ENCODE measurements at regions not wholly inside any gene's neighbourhood (a gene's known extent, or its start where the extent isn't known, plus 50 kb on each side); places are given as distances from the start of the nearest gene placed in this dataset.

- FAIRE-seq, result no peak
- DNase-seq (ENCODE audit: insufficient read length, low spot score), result no peak
- no peak for TF ChIP-seq PAX5 (IDR thresholded peaks at IDR 0.05; ENCODE audit: insufficient read depth, low read length, severe bottlenecking)
- TF ChIP-seq POU2F2 (IDR thresholded peaks at IDR 0.05; ENCODE audit: low read depth, low read length), result no peak
- no peak for TF ChIP-seq TAF1 (IDR thresholded peaks at IDR 0.05; ENCODE audit: low read depth, low read length)
- no peak for TF ChIP-seq POLR2A (IDR thresholded peaks at IDR 0.05; ENCODE audit: low read depth, low read length)
- TF ChIP-seq POLR2AphosphoS5 (IDR thresholded peaks at IDR 0.05; ENCODE audit: low read depth, low read length), result no peak
- no peak for TF ChIP-seq SPI1 (IDR thresholded peaks at IDR 0.05; ENCODE audit: low read depth, low read length)
Observed at GRCh38 chr2:128578406-128579390, 260.0 kb upstream of the HS6ST1 start.

DNA sequence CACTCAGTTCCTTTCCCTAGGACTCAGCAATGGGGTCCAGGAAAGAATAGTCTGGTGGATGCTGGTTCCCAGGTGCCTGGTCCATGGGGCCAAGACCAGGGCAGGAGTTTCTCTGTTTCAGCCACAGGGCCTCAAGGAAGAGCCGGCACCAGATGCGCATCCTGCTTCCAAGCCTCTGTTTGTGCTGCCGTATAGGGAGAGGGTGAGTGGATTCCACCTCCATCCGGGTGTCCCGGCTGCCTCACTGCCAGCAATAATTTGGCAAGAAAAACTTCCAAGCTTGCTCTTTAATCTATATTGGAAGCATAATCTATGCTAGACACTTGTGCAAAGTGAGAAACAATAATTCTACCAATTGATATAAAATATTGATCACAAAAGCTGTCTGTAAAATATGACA lies 261.2 kb upstream of the HS6ST1 start:
- FAIRE-seq (no peak), DNase-seq (ENCODE audit: insufficient read length, low spot score) (no peak)
- no peak for TF ChIP-seq SPI1 (IDR thresholded peaks at IDR 0.05; ENCODE audit: low read depth, low read length)
- TF ChIP-seq TAF1 (IDR thresholded peaks at IDR 0.05; ENCODE audit: low read depth, low read length), result no peak
- no peak for TF ChIP-seq POLR2A (IDR thresholded peaks at IDR 0.05; ENCODE audit: low read depth, low read length)
- TF ChIP-seq POU2F2 (IDR thresholded peaks at IDR 0.05; ENCODE audit: low read depth, low read length), result no peak
- no peak for TF ChIP-seq PAX5 (IDR thresholded peaks at IDR 0.05; ENCODE audit: insufficient read depth, low read length, severe bottlenecking)
- TF ChIP-seq POLR2AphosphoS5 (IDR thresholded peaks at IDR 0.05; ENCODE audit: low read depth, low read length), result no peak

DNA sequence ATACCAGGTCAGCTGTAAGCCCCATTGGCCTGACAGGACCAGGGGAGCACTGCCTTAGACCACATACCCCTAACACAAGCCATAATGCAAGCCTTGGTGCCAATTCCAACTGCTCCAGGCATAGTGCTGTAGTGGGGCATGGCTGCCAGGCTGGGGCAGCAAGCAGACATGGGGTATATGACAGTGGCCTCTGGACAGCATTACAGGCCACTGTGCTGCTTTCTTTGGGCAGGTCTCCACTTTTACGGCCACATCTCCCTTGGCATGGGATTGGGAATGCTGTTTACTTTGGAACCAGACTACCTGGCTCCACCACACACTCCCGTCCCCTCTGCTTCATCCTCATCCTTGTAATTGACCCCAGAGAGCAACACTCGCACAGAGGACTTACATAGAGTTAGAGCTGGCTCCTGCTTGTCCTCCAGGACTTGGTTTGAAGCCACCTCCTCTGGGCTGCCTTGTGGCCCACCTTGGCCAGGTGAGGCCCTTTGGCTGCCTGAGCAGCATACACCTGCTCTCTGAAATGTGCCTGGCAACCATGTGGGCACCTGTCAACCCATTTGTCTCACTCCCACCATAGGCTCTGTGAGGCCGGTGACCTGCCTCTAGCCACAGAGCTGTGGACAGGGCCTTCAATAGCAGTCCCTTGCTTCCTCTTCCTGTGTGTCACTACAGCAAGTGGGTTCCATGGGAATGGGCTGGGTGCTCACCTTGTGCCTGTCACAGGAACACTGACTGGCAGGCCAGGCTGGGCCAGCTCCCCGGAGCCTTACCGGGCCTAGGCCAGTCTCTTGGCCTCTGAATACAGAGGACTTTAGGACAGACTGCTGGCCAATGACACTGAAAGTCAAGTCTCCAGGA lies 262.6 kb upstream of the HS6ST1 start:
- TF ChIP-seq SPI1 (IDR thresholded peaks at IDR 0.05; ENCODE audit: low read depth, low read length) (no peak), POU2F2 (IDR thresholded peaks at IDR 0.05; ENCODE audit: low read depth, low read length) (no peak), POLR2AphosphoS5 (IDR thresholded peaks at IDR 0.05; ENCODE audit: low read depth, low read length) (no peak), PAX5 (IDR thresholded peaks at IDR 0.05; ENCODE audit: insufficient read depth, low read length, severe bottlenecking) (no peak), POLR2A (IDR thresholded peaks at IDR 0.05; ENCODE audit: low read depth, low read length) (no peak), TAF1 (IDR thresholded peaks at IDR 0.05; ENCODE audit: low read depth, low read length) (no peak)
- no peak for FAIRE-seq
- no peak for DNase-seq (ENCODE audit: insufficient read length, low spot score)

- TF ChIP-seq POLR2AphosphoS5 (IDR thresholded peaks at IDR 0.05; ENCODE audit: low read depth, low read length), result no peak
- TF ChIP-seq POLR2A (IDR thresholded peaks at IDR 0.05; ENCODE audit: low read depth, low read length), result no peak
- TF ChIP-seq TAF1 (IDR thresholded peaks at IDR 0.05; ENCODE audit: low read depth, low read length), result no peak
- TF ChIP-seq PAX5 (IDR thresholded peaks at IDR 0.05; ENCODE audit: insufficient read depth, low read length, severe bottlenecking), result no peak
- no peak for TF ChIP-seq SPI1 (IDR thresholded peaks at IDR 0.05; ENCODE audit: low read depth, low read length)
- no peak for TF ChIP-seq POU2F2 (IDR thresholded peaks at IDR 0.05; ENCODE audit: low read depth, low read length)
- DNase-seq (ENCODE audit: insufficient read length, low spot score), result no peak
- no peak for FAIRE-seq
Observed at GRCh38 chr2:128581849-128582244, 263.2 kb upstream of the HS6ST1 start.

DNA sequence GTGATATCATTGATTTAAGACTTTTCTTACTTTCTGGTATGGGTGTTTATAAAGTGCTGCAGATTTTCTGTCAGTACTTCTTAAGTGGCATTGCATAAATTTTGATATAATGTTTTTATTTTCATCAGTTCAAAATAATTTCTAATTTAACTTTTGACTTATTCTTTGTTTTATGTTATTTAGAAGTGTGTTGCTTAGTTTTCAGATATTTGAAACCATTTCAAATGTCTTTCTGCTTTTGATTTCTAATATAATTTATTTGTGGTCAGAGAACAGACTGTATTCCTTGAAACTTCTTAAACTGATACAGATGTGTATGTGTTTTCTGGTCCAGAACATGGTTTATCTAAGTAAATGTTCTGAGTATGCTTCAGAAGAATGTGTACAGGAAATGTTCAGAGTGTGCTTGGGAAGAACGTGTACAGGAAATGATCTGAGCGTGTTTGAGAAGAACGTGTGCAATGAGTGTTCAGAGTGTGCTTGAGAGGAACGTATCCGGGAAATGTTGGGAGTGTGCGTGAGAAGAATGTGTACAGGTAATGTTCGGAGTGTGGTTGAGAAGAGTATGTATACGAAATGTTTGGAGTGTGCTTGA lies 265.7 kb upstream of the HS6ST1 start:
- FAIRE-seq (no peak), DNase-seq (ENCODE audit: insufficient read length, low spot score) (no peak)
- no peak for TF ChIP-seq PAX5 (IDR thresholded peaks at IDR 0.05; ENCODE audit: insufficient read depth, low read length, severe bottlenecking)
- TF ChIP-seq POLR2A (IDR thresholded peaks at IDR 0.05; ENCODE audit: low read depth, low read length), result no peak
- TF ChIP-seq SPI1 (IDR thresholded peaks at IDR 0.05; ENCODE audit: low read depth, low read length), result no peak

GRCh38 chr2:128585706-128586105 lies 267.0 kb upstream of the HS6ST1 start:
- TF ChIP-seq POU2F2 (IDR thresholded peaks at IDR 0.05; ENCODE audit: low read depth, low read length) (no peak), TAF1 (IDR thresholded peaks at IDR 0.05; ENCODE audit: low read depth, low read length) (no peak), PAX5 (IDR thresholded peaks at IDR 0.05; ENCODE audit: insufficient read depth, low read length, severe bottlenecking) (no peak), POLR2AphosphoS5 (IDR thresholded peaks at IDR 0.05; ENCODE audit: low read depth, low read length) (no peak), POLR2A (IDR thresholded peaks at IDR 0.05; ENCODE audit: low read depth, low read length) (no peak), SPI1 (IDR thresholded peaks at IDR 0.05; ENCODE audit: low read depth, low read length) (no peak)
- DNase-seq (ENCODE audit: insufficient read length, low spot score), result no peak
- FAIRE-seq, result no peak

GRCh38 chr2:128589681-128590080 lies 271.0 kb upstream of the HS6ST1 start:
- TF ChIP-seq TAF1 (IDR thresholded peaks at IDR 0.05; ENCODE audit: low read depth, low read length) (no peak), POLR2AphosphoS5 (IDR thresholded peaks at IDR 0.05; ENCODE audit: low read depth, low read length) (no peak), POLR2A (IDR thresholded peaks at IDR 0.05; ENCODE audit: low read depth, low read length) (no peak), PAX5 (IDR thresholded peaks at IDR 0.05; ENCODE audit: insufficient read depth, low read length, severe bottlenecking) (no peak), POU2F2 (IDR thresholded peaks at IDR 0.05; ENCODE audit: low read depth, low read length) (no peak), SPI1 (IDR thresholded peaks at IDR 0.05; ENCODE audit: low read depth, low read length) (no peak)
- DNase-seq (ENCODE audit: insufficient read length, low spot score), result no peak
- FAIRE-seq, result no peak

DNA sequence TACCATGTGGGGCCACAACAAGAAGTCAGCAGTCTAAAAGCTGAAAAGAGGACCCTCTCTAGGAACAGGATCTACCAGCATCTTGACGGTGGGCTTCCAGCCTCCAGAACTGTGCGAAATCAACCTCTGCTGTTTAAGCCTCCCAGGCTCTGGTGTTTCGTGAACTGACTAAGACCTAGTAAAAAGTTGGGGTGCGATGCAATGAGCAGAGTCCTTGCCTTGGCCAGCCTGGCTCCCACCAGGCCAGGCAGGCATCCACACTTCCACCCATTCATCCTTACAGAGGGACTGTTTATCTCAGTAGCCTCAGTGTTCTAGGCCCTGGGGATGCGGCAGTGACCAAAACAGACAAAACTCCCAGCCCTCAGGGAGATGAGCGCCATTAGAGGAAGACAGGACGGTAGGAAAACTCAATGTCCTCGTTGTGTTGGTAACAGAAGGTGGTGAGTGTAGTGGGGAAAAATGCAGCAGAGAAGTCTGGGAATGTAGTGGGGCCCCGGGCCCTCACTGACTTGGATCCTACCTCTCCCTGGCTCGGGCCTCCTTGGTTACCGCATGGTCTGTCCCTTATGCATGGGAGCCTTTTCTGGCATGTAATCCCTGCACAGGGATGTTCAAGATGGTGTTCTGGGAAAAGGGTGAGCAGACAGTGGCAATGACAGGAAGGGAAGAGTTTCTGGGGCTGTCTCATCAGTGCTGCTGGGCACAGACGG lies 271.8 kb upstream of the HS6ST1 start:
- no peak for TF ChIP-seq POLR2AphosphoS5 (IDR thresholded peaks at IDR 0.05; ENCODE audit: low read depth, low read length)
- no peak for TF ChIP-seq PAX5 (IDR thresholded peaks at IDR 0.05; ENCODE audit: insufficient read depth, low read length, severe bottlenecking)
- TF ChIP-seq SPI1 (IDR thresholded peaks at IDR 0.05; ENCODE audit: low read depth, low read length), result no peak
- FAIRE-seq (no peak), DNase-seq (ENCODE audit: insufficient read length, low spot score) (no peak)
